GM19023 (cell line): ENCODE measurements at regions not wholly inside any gene's neighbourhood (a gene's known extent, or its start where the extent isn't known, plus 50 kb on each side); places are given as distances from the start of the nearest gene placed in this dataset.
"Not testable (repeated sequence)": the region's sequence is repeated elsewhere in the genome, so short reads cannot be mapped to it uniquely, and the experiment has no call there.

ENCODE experiments used
- ATAC-seq: cut with Tn5 transposase; IDR thresholded peaks from one replicate; pipeline ENCODE4 v1.9.1; 2021; ENCODE audit warnings: mild to moderate bottlenecking, moderate library complexity; ENCODE audit not compliant: unreplicated experiment

DNA sequence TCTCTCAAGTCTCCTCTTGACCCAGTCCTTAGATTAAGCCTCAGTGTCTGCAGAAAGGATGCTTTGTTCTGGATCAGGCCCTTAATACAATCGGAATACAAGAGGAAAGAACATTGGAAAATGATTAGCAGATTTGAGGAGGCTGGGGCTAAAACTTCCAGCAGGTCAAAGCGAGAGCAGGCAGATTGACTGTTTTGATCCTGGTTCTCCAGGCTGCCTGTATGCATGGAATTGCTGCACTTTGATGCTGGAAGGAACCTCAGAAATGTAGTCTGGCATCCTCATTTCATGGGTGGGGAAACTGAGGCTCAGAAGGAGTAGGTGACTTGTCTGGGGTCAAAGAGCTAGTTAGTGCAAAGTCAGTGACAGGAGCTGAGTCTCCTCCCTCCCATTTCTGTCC is 202.8 kb downstream of the EMX2 start:
- ATAC-seq, result no peak

GRCh38 chr10:117746541-117747448 is 204.2 kb downstream of the EMX2 start:
- no peak for ATAC-seq

DNA sequence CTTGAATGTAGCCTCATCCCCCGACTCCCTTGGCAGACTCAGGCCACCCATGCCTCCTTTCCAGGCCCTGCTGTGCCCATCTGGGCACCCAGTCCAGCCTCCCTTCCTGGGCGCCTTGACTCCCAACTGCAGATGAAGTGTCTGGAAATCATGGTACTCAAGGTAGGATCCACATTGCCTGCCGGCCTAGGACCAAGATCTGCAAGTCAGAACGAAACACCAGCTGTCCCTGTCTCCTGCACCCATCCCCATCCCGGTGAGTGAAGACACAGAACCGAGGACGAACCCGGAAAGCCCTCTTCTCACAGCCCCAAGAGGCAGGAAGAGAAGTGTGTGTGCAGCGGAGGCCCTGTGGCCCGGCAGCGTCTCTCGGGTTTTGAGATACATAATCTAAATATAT is 205.1 kb downstream of the EMX2 start:
- no peak for ATAC-seq

DNA sequence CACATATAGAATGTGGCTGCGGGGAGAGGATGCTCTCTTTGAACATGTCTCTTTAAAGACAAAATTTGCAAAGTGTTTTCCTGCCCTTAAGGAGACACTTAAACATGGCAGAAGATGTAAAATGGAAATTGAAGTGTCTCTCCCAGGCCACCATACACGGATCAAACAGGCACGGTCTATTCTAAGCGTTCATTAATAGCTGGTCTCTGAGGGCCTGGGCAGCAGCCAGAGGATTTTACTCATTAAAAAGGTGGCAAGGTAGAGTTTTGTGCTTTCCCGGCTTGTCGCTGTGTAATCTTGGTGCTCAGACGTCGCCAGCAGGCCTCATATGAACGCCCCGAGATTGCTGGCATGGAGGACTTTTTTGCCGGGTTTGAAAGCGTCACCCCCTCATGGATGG is 205.5 kb downstream of the EMX2 start:
- no peak for ATAC-seq

GRCh38 chr10:117750616-117751015 is 208.1 kb downstream of the EMX2 start:
- ATAC-seq, result no peak

DNA sequence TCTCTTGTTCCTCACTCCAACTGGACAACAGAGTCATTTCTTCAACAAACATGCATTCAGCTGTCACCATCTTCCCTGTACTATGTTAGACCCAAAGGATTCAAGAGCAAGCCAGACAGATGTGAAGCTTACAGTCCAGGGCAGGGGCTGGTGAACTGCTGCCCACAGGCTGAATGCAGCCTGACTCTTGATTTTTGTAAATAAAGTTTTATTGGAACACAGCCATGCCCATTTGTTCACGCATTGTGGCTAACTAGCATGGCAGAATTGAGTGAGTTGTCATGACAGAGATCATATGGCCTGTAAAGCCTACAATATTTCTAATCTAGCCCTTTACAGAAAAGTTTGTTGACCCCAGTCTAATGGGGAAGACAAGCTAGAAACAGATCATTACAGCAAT is 208.7 kb downstream of the EMX2 start:
- ATAC-seq, result no peak

GRCh38 chr10:117752103-117752502 is 209.6 kb downstream of the EMX2 start:
- ATAC-seq, result no peak

GRCh38 chr10:117754770-117755658 is 212.5 kb downstream of the EMX2 start:
- no peak for ATAC-seq

GRCh38 chr10:117755659-117756014 is 213.1 kb downstream of the EMX2 start:
- ATAC-seq, result no peak

DNA sequence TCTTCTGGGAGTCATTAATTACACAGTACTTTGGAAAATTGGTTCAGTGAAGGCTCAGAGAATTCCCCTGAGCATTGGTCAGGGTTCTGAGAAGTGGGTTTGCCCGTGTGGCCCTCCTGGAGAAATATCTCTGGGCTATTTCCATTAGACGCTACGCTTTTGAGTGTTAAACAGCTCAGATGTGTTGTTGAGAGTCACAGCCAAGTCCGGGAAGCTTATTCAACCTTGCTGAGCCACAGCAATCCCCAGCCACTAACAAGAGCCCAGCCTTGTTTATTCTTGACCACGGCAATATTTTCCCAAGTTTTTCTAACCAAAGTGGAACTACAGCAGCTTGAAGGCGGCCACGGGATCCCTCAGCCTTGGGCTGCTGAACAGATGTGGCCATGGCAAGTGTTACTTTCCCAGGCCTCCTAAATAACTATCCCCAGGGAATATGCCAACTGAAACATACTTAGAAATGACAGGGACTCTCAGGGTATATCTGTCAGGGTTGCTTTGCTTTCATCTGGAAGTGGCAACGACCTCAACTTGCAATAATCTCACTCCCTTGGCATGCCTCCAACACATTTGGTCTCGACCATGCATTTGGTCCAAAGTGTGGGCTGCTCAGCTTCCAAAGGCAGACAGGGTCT is 214.7 kb downstream of the EMX2 start:
- no peak for ATAC-seq

- ATAC-seq, result no peak
These were observed 216.7 kb downstream of the EMX2 start for GRCh38 chr10:117759266-117759665.

DNA sequence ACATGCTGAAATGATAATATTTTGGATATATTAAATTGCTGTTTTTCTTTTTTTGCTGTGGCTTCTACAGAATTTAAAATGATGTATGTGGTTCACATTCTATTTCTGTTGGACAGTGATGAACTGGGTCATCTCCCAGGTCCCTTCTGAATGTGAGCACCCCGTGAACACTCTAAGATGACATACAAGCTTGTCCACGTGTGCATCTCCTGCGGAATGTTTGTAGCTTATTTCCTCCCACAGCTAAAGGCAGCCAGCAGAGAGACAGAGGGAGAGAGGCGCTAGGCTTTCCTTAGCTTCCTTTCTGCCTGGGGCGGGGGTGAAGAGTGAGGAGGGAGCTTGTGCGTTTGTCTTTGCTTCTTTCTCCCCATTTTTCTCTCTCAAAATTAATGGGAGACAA is 219.1 kb downstream of the EMX2 start:
- no peak for ATAC-seq

GRCh38 chr10:117762126-117762818 is 219.7 kb downstream of the EMX2 start:
- no peak for ATAC-seq

DNA sequence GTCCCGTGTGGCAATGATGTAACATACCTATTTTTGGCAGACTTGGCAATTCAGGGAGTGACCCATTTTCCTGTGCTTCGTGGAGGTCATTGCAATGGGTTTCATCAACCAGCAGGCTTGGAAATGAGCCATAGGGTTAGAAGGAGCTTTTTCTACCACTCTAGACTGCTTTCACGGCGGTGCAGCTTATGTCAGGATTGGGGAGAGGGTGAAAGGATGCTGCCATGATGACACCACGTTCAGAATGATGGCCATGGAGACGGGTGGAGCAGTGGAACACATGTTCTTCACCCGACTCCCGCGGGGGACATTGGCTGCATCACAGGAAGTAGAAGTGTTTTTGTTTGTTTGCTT is 220.2 kb downstream of the EMX2 start:
- ATAC-seq, result no peak

GRCh38 chr10:117763528-117763927 is 221.0 kb downstream of the EMX2 start:
- ATAC-seq, result no peak

- no peak for ATAC-seq
These were observed 225.9 kb downstream of the EMX2 start for GRCh38 chr10:117768333-117769042.

- ATAC-seq, result no peak
These were observed 233.0 kb downstream of the EMX2 start for GRCh38 chr10:117775526-117775925.

GRCh38 chr10:117777222-117777621 is 234.7 kb downstream of the EMX2 start:
- not testable (repeated sequence) for ATAC-seq

GRCh38 chr10:117778241-117778640 is 235.7 kb downstream of the EMX2 start:
- no peak for ATAC-seq

DNA sequence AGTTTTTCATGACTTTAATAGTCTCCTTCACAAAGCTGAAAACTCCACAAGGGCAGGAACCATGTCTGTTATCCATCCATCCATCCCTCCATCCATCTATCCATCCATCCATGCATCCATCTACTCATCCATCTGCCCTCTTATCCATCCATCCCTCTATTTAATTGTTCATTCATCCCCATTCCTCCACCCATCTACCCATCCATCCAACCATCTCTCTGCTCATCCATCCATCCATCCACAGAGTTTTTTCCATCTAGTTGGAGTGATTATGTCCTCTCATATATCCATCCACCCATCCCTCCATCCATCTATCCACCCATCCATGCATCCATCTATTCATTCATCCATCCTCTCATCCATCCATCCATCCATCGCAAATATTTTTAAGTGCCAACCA is 237.9 kb downstream of the EMX2 start:
- no peak for ATAC-seq
